ENCODE measurements at regions not wholly inside any gene's neighbourhood (a gene's known extent, or its start where the extent isn't known, plus 50 kb on each side); places are given as distances from the start of the nearest gene placed in this dataset.

GRCh38 chr14:97413966-97414717 lies 617.0 kb downstream of the VRK1 start:
- FAIRE-seq (no peak), DNase-seq (no peak)
- Histone ChIP-seq H3K4me1 (ENCODE audit: control insufficient read depth in 2 of 3, insufficient read depth in 2 of 3, low read depth in 1 of 3, low read length in 3 of 3) (no peaks in the 10 kb centered on the region), H3K9ac (ENCODE audit: low read length in 3 of 3) (no peak overlapping the region), H3K27me3 (ENCODE audit: control insufficient read depth, insufficient read depth, low read length) (peaks cover 50% of the 10 kb centered on the region), H3K4me3 (ENCODE audit: low read length in 3 of 3) (no peak overlapping the region), H3K9me3 (ENCODE audit: control insufficient read depth in 2 of 3, insufficient read depth in 1 of 3, low read length in 3 of 3) (no peaks in the 10 kb centered on the region), H3K36me3 (ENCODE audit: control insufficient read depth in 2 of 3, insufficient read depth in 3 of 3, low read length in 3 of 3) (no peaks in the 10 kb centered on the region), H3K27ac (ENCODE audit: low read depth in 2 of 2, low read length in 2 of 2) (no peak overlapping the region)
- intact Hi-C loops (cut with DNase I) = no loop called here
- TF ChIP-seq CTCF (IDR thresholded peaks at IDR 0.05; ENCODE audit: borderline replicate concordance, extremely low read depth, insufficient read depth) = no peak

GRCh38 chr14:97414718-97415098 lies 617.5 kb downstream of the VRK1 start:
- FAIRE-seq = no peak
- no peak for TF ChIP-seq CTCF (IDR thresholded peaks at IDR 0.05; ENCODE audit: borderline replicate concordance, extremely low read depth, insufficient read depth)
- Histone ChIP-seq H3K9me3 (ENCODE audit: control insufficient read depth in 2 of 3, insufficient read depth in 1 of 3, low read length in 3 of 3) (no peaks in the 10 kb centered on the region), H3K36me3 (ENCODE audit: control insufficient read depth in 2 of 3, insufficient read depth in 3 of 3, low read length in 3 of 3) (no peaks in the 10 kb centered on the region), H3K4me3 (ENCODE audit: low read length in 3 of 3) (no peak overlapping the region), H3K4me1 (ENCODE audit: control insufficient read depth in 2 of 3, insufficient read depth in 2 of 3, low read depth in 1 of 3, low read length in 3 of 3) (no peaks in the 10 kb centered on the region), H3K27ac (ENCODE audit: low read depth in 2 of 2, low read length in 2 of 2) (no peak overlapping the region), H3K9ac (ENCODE audit: low read length in 3 of 3) (no peak overlapping the region), H3K27me3 (ENCODE audit: control insufficient read depth, insufficient read depth, low read length) (peaks cover 50% of the 10 kb centered on the region)
- intact Hi-C loops (cut with DNase I) = no loop called here
- no peak for DNase-seq

- H3K36me3 ChIP-seq (ENCODE audit: control insufficient read depth in 2 of 3, insufficient read depth in 3 of 3, low read length in 3 of 3) = no peaks in the 10 kb centered on the region
- H3K4me3 ChIP-seq (ENCODE audit: low read length in 3 of 3) = no peak overlapping the region
- TF ChIP-seq CTCF (IDR thresholded peaks at IDR 0.05; ENCODE audit: borderline replicate concordance, extremely low read depth, insufficient read depth) = no peak
- no peak overlapping the region for H3K27ac ChIP-seq (ENCODE audit: low read depth in 2 of 2, low read length in 2 of 2)
- no peaks in the 10 kb centered on the region for H3K9me3 ChIP-seq (ENCODE audit: control insufficient read depth in 2 of 3, insufficient read depth in 1 of 3, low read length in 3 of 3)
- DNase-seq (no peak), FAIRE-seq (no peak)
- peaks cover 45% of the 10 kb centered on the region for H3K27me3 ChIP-seq (ENCODE audit: control insufficient read depth, insufficient read depth, low read length)
- H3K9ac ChIP-seq (ENCODE audit: low read length in 3 of 3) = no peak overlapping the region
- intact Hi-C loops (cut with DNase I) = no loop called here
- no peaks in the 10 kb centered on the region for H3K4me1 ChIP-seq (ENCODE audit: control insufficient read depth in 2 of 3, insufficient read depth in 2 of 3, low read depth in 1 of 3, low read length in 3 of 3)
Observed at GRCh38 chr14:97415907-97416306, 618.7 kb downstream of the VRK1 start.

GRCh38 chr14:97416550-97416949 lies 619.4 kb downstream of the VRK1 start:
- no peaks in the 10 kb centered on the region for H3K4me1 ChIP-seq (ENCODE audit: control insufficient read depth in 2 of 3, insufficient read depth in 2 of 3, low read depth in 1 of 3, low read length in 3 of 3)
- intact Hi-C loops (cut with DNase I) = no loop called here
- no peaks in the 10 kb centered on the region for H3K36me3 ChIP-seq (ENCODE audit: control insufficient read depth in 2 of 3, insufficient read depth in 3 of 3, low read length in 3 of 3)
- no peak for DNase-seq
- H3K4me3 ChIP-seq (ENCODE audit: low read length in 3 of 3) = no peak overlapping the region
- peaks cover 39% of the 10 kb centered on the region for H3K27me3 ChIP-seq (ENCODE audit: control insufficient read depth, insufficient read depth, low read length)
- H3K9ac ChIP-seq (ENCODE audit: low read length in 3 of 3) = no peak overlapping the region
- H3K9me3 ChIP-seq (ENCODE audit: control insufficient read depth in 2 of 3, insufficient read depth in 1 of 3, low read length in 3 of 3) = no peaks in the 10 kb centered on the region
- H3K27ac ChIP-seq (ENCODE audit: low read depth in 2 of 2, low read length in 2 of 2) = no peak overlapping the region
- no peak for FAIRE-seq
- no peak for TF ChIP-seq CTCF (IDR thresholded peaks at IDR 0.05; ENCODE audit: borderline replicate concordance, extremely low read depth, insufficient read depth)

Measured in kidney (tissue), 13 donors.